Left lobe of liver (tissue), 2 donors: ENCODE measurements at regions not wholly inside any gene's neighbourhood (a gene's known extent, or its start where the extent isn't known, plus 50 kb on each side); places are given as distances from the start of the nearest gene placed in this dataset.

Experiments used
- ATAC-seq: fragments of 200-7000 bp; cut with Tn5 transposase; one replicate; pipeline ENCODE4 v1.9.1; 2020; ENCODE audit warnings: mild to moderate bottlenecking, moderate library complexity
- DNase-seq: peaks from one replicate; pipeline ENCODE4 v3.0.0-alpha.2; 2020; ENCODE audit warnings: low spot score
- donor health status: DM: no; HTN: no; CAD: no; lungs with moderate emphysema.
- donor health status: DM: no; HTN: yes; CAD: no.

DNA sequence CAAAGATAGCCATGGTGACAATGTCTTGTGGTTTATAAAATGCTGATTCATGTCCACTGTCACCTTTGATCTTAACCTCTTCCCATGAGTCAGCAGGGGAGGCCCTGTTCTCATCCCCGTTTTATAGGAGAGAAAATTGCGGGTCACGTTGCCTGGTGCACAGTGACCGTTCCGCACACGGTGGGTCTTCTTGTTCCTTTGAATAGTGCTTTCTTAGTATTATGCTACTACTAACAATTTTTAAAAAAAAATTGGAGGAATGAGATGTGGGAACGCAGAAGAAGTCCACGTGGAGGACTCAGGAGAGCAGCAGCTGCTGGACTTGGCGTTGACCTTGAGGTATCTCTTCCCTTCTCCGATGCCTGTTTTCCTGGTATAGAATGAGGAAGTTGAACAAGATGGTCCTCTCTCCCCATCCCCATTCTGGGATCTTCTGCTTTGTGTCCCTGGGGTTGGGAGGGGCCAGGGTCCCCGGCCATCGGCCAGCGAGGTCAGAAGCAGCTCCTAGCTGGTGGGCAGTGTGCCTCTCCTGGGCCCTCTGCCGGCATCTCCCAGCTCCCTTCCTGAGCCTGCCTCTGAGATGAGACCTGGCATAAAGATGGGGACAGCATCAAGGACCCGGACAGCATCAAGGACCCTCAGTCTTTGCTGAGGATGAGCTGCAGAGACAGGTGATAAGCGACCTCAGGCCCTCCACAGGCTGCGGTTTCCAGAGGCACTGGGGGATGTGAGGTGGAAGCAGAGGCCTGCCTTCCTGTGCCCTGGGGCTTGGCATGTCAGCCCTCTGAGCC, 143.9 kb downstream of the C9orf50 start:
- no peak for ATAC-seq

DNA sequence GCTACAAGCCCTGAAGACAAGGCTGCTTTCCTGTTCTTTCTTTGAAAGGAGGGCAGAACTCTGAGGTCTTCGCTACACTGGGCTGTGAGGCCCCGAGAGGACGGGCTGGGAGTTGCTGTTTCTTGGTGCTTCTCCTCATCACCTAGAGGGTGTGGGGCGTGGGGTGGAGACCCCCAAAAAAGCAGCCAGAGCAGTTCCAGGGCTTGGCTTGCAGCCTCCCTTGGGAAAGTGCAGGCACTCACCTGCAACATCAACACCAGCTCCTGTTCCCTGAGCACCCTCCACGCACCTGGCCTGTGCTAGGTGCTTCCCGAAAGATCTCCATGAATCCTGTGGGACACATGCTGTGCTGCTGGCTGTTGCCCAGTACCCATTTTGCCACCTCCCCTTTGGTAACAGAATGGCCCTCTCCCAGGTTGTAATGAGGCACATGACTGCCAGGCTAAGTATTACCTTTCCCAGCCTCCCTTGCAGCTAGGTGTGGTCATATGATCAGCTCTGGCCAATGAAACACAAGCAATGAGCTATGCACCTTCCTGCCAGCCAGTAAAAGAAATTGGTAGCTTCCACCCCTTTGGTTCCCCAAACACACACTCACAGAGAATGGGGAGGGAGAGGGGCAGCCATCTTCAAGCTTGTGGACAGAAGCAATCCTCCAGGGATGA, 146.0 kb downstream of the C9orf50 start:
- DNase-seq = no peak
- ATAC-seq = no peak

More for the DNA sequence above, 143.9 kb downstream of the C9orf50 start:
- no peak for DNase-seq

DNA sequence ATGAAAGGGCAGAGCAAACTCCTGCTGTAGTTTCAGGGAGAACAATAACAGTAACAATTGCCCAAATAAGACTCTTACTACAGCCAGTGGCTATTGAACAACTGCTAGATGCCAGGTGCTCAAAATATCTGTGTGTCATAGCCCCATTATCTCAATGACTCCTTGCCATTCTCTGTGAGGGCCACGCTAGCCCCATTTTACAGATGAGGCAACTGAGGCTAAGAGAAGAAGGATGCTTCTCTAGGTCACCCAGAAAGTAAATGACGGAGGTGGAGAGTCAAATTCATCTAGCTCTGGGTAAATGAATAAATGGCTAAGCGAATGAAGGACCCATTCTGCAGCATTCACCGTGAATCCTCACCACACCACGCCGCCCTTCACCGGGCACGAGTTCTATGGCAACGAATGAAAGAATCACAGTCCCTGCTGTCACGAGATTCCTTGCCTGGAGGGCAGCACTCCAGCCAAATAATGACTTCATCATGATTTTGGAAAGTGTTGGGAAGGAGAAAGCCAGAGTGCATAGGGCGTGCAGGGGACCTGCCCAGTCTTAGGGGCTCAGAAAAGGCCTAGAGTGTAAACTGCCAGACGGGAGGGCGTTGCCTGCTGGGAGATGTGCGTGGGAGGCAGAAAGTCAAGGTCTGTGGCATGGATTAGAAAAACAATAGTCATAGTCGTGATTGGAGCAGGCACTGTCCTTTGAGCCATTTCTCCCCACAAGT, 147.2 kb downstream of the C9orf50 start:
- ATAC-seq (peak; percentile 40), DNase-seq (no peak)

GRCh38 chr9:129472651-129473102, 148.2 kb downstream of the C9orf50 start:
- no peak for ATAC-seq

GRCh38 chr9:129471201-129472019, 149.5 kb downstream of the C9orf50 start:
- DNase-seq (no peak), ATAC-seq (no peak)

More at GRCh38 chr9:129472651-129473102, 148.2 kb downstream of the C9orf50 start:
- no peak for DNase-seq

DNA sequence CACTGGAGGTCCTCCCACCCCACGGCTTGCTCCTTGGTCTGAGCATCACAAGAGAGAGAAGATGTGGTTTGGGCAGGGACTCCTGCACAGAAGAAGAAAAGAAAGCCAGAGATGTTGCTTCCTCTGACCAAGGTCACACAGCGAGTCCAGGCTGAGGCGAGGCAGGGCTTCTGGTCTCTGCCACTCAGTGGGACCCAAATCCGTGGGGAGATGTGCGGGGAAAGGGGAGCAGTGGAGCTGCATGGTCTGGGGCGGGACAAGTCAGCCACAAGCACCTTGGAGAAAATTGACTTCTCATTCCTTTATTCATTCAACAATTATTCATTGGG, 150.9 kb downstream of the C9orf50 start:
- ATAC-seq = no peak
- no peak for DNase-seq

- DNase-seq (no peak), ATAC-seq (no peak)
Observed at GRCh38 chr9:129469188-129469987, 151.5 kb downstream of the C9orf50 start.

DNA sequence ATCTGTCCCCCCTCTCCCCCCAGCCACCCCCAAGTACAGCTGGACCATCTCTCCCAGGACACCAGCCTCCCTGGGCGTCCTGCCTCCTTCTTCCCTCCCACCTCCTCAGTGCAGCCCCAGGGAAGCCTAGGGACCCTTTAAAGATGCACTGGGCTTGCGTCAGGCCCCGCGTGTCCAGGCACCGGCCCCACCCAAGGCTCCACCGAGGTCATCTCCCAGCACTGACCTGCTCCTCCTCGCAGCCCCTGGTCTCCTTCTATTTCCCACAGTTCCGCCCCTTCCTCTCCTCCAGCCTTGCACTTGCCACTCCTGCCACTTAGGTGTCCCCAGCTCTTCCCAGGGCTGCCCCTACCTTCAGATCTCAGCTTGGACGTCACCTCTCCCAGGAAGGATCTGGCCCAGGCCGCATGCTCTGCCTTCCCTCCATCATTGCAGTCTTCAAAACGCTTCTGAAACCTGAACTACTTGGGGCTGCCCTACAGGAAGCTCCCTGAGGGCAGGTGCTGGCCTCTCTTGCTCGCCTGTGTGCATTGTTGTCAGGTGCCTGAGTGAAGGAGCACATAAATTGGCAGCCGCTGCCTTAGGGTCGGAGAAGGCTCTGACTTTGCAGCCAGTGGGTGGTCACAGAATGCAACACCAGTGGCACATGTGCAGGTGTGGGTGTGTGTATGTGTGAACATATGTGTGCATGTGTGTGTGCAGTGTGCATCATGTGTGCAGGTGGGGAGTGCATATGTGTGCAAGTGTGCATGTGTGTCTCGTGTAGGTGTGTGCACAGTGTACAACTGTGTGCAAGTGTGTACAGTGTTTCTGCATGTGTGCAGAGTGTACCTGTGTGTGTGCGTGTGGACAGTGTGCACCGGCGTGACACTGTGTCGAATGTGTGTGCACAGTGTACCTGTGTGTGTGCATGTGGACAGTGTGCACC, 152.9 kb downstream of the C9orf50 start:
- no peak for DNase-seq
- no peak for ATAC-seq

GRCh38 chr9:129467004-129467588, 153.8 kb downstream of the C9orf50 start:
- DNase-seq (no peak), ATAC-seq (no peak)

DNA sequence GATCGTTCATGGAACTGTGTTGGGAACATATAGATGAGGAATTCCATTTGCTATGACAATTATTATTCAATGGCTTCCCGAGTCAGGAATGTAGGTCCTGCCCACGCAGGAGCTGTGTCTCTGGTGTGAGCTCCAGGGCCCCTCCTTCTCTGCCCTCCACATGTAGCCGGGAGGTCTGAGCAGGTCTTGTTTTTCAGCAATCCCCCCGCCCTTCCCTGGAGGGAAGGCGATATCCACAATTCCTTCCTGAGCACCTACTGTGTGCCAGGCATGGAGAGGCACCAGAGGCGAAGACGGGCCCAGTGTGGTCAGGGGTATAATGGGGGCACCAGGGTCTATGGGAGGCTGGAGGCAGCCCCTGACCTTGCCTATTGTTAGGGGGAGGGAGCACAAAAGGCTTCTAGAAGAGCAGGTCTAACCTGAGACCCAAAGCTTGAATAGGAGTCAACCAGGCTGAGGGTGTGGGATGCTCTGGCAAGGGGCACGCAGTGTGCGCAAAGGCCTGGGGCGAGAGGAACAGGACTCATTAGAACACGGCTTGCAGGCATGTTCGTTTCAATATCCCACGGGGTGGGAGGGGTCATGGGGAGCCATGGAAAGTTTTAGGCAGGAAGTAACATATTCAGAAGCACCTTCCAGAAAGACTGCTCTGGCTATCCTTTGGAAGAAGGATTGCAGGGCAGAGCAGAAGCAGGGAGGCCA, 154.9 kb downstream of the C9orf50 start:
- no peak for DNase-seq
- no peak for ATAC-seq

GRCh38 chr9:129464972-129465833, 155.7 kb downstream of the C9orf50 start:
- ATAC-seq = no peak
- no peak for DNase-seq

DNA sequence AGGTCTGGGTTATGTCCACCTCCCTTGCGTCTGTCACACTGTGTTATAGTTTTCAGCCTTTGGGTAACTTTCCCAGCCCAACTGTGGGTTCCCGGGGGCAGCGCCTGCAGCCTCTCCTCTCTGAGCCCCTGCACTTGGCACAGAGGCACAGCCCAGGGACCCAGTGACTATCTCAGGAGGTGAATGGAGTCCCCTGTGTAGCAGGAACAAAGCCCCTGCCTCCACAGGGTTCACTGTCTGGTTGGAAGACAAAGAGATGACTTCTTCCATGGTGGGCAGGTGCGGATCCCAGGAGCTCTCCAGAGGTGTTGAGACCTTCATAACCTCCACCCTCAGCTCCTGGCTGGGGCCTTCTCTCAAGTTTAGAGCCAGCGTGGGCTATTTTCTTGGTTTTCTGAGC, 156.9 kb downstream of the C9orf50 start:
- ATAC-seq (no peak), DNase-seq (no peak)

- ATAC-seq (no peak), DNase-seq (no peak)
Observed at GRCh38 chr9:129463477-129463876, 157.4 kb downstream of the C9orf50 start.

GRCh38 chr9:129462360-129462759, 158.5 kb downstream of the C9orf50 start:
- no peak for DNase-seq
- ATAC-seq = no peak

- ATAC-seq (peak; percentile 89), DNase-seq (peak; percentile 96)
Observed at GRCh38 chr9:129460323-129461261, 160.3 kb downstream of the C9orf50 start.
